ENCODE measurements at regions not wholly inside any gene's neighbourhood (a gene's known extent, or its start where the extent isn't known, plus 50 kb on each side); places are given as distances from the start of the nearest gene placed in this dataset.

DNA sequence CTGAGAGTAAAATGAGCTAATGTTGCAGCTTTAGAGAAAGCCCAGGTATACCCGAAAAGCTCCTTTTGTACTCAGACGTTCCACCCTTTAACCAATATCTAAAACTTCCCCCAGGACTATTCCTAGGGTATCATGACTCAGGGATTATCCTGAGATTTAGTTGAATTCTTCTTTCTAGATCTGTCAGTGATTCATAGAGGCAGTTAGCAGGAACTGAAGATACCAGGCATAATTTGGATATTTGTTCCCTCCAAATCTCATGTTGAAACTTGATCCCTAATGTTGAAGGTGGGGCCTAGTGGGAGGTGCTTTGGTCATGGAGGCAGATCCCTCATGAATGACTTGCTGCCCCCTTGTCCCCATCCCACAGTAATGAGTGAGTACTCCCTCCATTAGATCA, 161.2 kb upstream of the LRP1B start:
- TF ChIP-seq CTCF (IDR thresholded peaks at IDR 0.05 in 4 of 5, conservative IDR thresholded peaks at IDR 0.05 in 1 of 5) (no peak), POLR2A (IDR thresholded peaks at IDR 0.05) (no peak)

All from gastrocnemius medialis (tissue), 4 donors.